HG03342 (cell line): ENCODE measurements at regions not wholly inside any gene's neighbourhood (a gene's known extent, or its start where the extent isn't known, plus 50 kb on each side); places are given as distances from the start of the nearest gene placed in this dataset.
"Not testable (repeated sequence)": the region's sequence is repeated elsewhere in the genome, so short reads cannot be mapped to it uniquely, and the experiment has no call there.

Source experiments
- ATAC-seq: cut with Tn5 transposase; IDR thresholded peaks from one replicate; pipeline ENCODE4 v1.9.1; 2021; ENCODE audit warnings: mild to moderate bottlenecking, moderate library complexity; ENCODE audit not compliant: unreplicated experiment

GRCh38 chr3:135393159-135393558 is 572.4 kb upstream of the PPP2R3A start:
- no peak for ATAC-seq

GRCh38 chr3:135393898-135394525 is 571.5 kb upstream of the PPP2R3A start:
- no peak for ATAC-seq

- ATAC-seq, result no peak
Observed at GRCh38 chr3:135412475-135412874, 553.1 kb upstream of the PPP2R3A start.

- no peak for ATAC-seq
Observed at GRCh38 chr3:135416182-135416581, 549.3 kb upstream of the PPP2R3A start.

GRCh38 chr3:135419155-135419554 is 546.4 kb upstream of the PPP2R3A start:
- no peak for ATAC-seq

GRCh38 chr3:135426508-135426907 is 539.0 kb upstream of the PPP2R3A start:
- ATAC-seq, result no peak

- no peak for ATAC-seq
Observed at GRCh38 chr3:135432402-135432801, 533.1 kb upstream of the PPP2R3A start.

GRCh38 chr3:135438889-135439597 is 526.5 kb upstream of the PPP2R3A start:
- ATAC-seq, result not testable (repeated sequence)

- not testable (repeated sequence) for ATAC-seq
Observed at GRCh38 chr3:135439632-135440031, 525.9 kb upstream of the PPP2R3A start.

- no peak for ATAC-seq
Observed at GRCh38 chr3:135440233-135440632, 525.3 kb upstream of the PPP2R3A start.

- no peak for ATAC-seq
Observed at GRCh38 chr3:135440746-135441145, 524.8 kb upstream of the PPP2R3A start.

GRCh38 chr3:135444058-135444457 is 521.5 kb upstream of the PPP2R3A start:
- ATAC-seq, result no peak

- ATAC-seq, result no peak
Observed at GRCh38 chr3:135447483-135447882, 518.0 kb upstream of the PPP2R3A start.

GRCh38 chr3:135448520-135448919 is 517.0 kb upstream of the PPP2R3A start:
- no peak for ATAC-seq

GRCh38 chr3:135449046-135449445 is 516.5 kb upstream of the PPP2R3A start:
- ATAC-seq, result no peak

- no peak for ATAC-seq
Observed at GRCh38 chr3:135451037-135451785, 514.3 kb upstream of the PPP2R3A start.

GRCh38 chr3:135452881-135453280 is 512.6 kb upstream of the PPP2R3A start:
- no peak for ATAC-seq

- ATAC-seq, result no peak
Observed at GRCh38 chr3:135453326-135453725, 512.2 kb upstream of the PPP2R3A start.

GRCh38 chr3:135454890-135455289 is 510.6 kb upstream of the PPP2R3A start:
- no peak for ATAC-seq

GRCh38 chr3:135456108-135456790 is 509.3 kb upstream of the PPP2R3A start:
- ATAC-seq, result no peak
